Activated B cell treated with CpG ODN at 0.5 μM for 24 hours (primary cell): ENCODE measurements at regions not wholly inside any gene's neighbourhood (a gene's known extent, or its start where the extent isn't known, plus 50 kb on each side); places are given as distances from the start of the nearest gene placed in this dataset.

Experiments
- ATAC-seq: fragments of 200-7000 bp; cut with Tn5 transposase; one replicate; pipeline ENCODE4 v1.10.0; 2021; ENCODE audit warnings: low read depth, mild to moderate bottlenecking, moderate library complexity
- CTCF ChIA-PET: fragments of 350-600 bp; sonication (Branson Sonifier 250); formaldehyde crosslinking; loops from one replicate; lab custom pipeline; 2021; ENCODE audit warnings: antibody characterized with exemption; lab: Charles Lee
- POLR2A ChIA-PET: fragments of 350-600 bp; sonication (Branson Sonifier 250); formaldehyde crosslinking; loops from one replicate; lab custom pipeline; 2021; ENCODE audit warnings: antibody characterized with exemption; lab: Charles Lee
- DNase-seq: peaks from one replicate; pipeline ENCODE4 v3.0.0; 2022
- H3K27ac Mint-ChIP-seq: one replicate; pipeline ENCODE4 v1.8.0; 2020; ENCODE audit warnings: mixed read lengths
- H3K27me3 Mint-ChIP-seq: one replicate; pipeline ENCODE4 v1.8.0; 2021; ENCODE audit warnings: mixed read lengths
- H3K36me3 Mint-ChIP-seq: one replicate; pipeline ENCODE4 v1.8.0; 2021; ENCODE audit warnings: low read depth, mixed read lengths
- H3K4me1 Mint-ChIP-seq: one replicate; pipeline ENCODE4 v1.8.0; 2021; ENCODE audit warnings: mixed read lengths
- H3K4me3 Mint-ChIP-seq: one replicate; pipeline ENCODE4 v1.8.0; 2020; ENCODE audit warnings: mild to moderate bottlenecking, mixed read lengths
- H3K9me3 Mint-ChIP-seq: one replicate; pipeline ENCODE4 v1.8.0; 2020; ENCODE audit warnings: mixed read lengths
- intact Hi-C: fragments of 100-400 bp; cut with micrococcal nuclease; formaldehyde crosslinking; loops from one replicate; pipeline ENCODE4 v1.15.1; 2024
- TF ChIP-seq, protein P1 (sequence below): fragments of 200-600 bp; IDR thresholded peaks from one replicate; pipeline ENCODE4 v1.8.0; 2022; ENCODE audit warnings: antibody characterized with exemption, mild to moderate bottlenecking

GRCh38 chr12:13707829-13708228, 273.6 kb downstream of the GRIN2B start:
- no peaks in the 10 kb centered on the region for H3K4me1 Mint-ChIP-seq
- peaks cover 18% of the 10 kb centered on the region for H3K27me3 Mint-ChIP-seq
- ChIA-PET POLR2A (no interaction called here), CTCF (no interaction called here)
- no peaks in the 10 kb centered on the region for H3K9me3 Mint-ChIP-seq
- DNase-seq (no peak), ATAC-seq (no peak)
- TF ChIP-seq, protein P1, sequence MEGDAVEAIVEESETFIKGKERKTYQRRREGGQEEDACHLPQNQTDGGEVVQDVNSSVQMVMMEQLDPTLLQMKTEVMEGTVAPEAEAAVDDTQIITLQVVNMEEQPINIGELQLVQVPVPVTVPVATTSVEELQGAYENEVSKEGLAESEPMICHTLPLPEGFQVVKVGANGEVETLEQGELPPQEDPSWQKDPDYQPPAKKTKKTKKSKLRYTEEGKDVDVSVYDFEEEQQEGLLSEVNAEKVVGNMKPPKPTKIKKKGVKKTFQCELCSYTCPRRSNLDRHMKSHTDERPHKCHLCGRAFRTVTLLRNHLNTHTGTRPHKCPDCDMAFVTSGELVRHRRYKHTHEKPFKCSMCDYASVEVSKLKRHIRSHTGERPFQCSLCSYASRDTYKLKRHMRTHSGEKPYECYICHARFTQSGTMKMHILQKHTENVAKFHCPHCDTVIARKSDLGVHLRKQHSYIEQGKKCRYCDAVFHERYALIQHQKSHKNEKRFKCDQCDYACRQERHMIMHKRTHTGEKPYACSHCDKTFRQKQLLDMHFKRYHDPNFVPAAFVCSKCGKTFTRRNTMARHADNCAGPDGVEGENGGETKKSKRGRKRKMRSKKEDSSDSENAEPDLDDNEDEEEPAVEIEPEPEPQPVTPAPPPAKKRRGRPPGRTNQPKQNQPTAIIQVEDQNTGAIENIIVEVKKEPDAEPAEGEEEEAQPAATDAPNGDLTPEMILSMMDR, result no peak
- H3K27ac Mint-ChIP-seq, result no peak overlapping the region
- no peaks in the 10 kb centered on the region for H3K36me3 Mint-ChIP-seq
- intact Hi-C loops, result no loop called here
- no peak overlapping the region for H3K4me3 Mint-ChIP-seq

DNA sequence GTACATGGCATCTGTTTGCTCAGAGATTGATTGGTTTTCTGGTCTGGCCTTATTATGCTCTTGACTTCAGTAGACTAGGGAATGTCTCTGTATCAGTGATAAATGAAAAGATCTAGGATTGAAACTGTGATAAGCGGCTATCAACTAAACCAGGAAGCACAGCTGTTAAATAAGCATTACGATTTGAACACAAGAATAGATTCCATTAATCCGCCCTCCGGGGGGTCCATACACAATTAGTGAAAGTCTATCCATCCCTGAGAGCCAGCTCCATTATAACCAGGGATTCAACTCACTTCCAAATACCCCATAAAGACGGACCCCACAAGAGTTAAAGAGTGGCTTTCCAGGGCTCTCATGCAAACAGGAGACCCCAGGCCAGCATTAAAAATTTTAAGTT, 279.0 kb downstream of the GRIN2B start:
- Mint-ChIP-seq H3K36me3 (no peaks in the 10 kb centered on the region), H3K4me1 (no peaks in the 10 kb centered on the region), H3K9me3 (no peaks in the 10 kb centered on the region), H3K4me3 (no peak overlapping the region), H3K27me3 (peaks cover 26% of the 10 kb centered on the region), H3K27ac (no peak overlapping the region)
- intact Hi-C loops, result no loop called here
- DNase-seq (no peak), ATAC-seq (no peak)
- ChIA-PET POLR2A (no interaction called here), CTCF (no interaction called here)
- TF ChIP-seq, protein P1, result no peak

- ATAC-seq, result no peak
- intact Hi-C loops, result no loop called here
- Mint-ChIP-seq H3K36me3 (no peaks in the 10 kb centered on the region), H3K4me3 (no peak overlapping the region), H3K4me1 (no peaks in the 10 kb centered on the region), H3K27me3 (peaks cover 23% of the 10 kb centered on the region), H3K9me3 (no peaks in the 10 kb centered on the region), H3K27ac (no peak overlapping the region)
- TF ChIP-seq, protein P1, result no peak
- no peak for DNase-seq
- CTCF ChIA-PET, result no interaction called here
- POLR2A ChIA-PET, result no interaction called here
These were observed 279.9 kb downstream of the GRIN2B start for GRCh38 chr12:13701502-13701901.

DNA sequence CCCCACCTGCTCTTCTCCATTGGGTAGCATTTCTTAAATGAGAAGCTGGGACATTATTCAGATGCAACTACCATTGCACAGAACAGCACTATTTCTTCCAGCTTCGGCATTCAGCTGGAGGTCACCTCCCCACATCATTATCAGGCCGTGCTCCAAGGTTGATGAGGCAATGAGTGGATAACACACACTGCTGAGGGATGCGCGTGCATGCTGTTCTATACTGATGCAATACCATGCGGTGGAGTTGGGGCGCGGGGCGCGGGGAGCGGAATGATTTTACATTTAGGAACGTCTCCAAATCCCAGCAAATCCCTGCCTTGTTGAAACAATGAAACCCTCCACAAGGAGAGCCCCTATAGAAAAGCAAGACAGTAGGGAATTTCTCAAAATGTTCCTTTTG, 283.4 kb downstream of the GRIN2B start:
- Mint-ChIP-seq H3K36me3 (no peaks in the 10 kb centered on the region), H3K4me1 (no peaks in the 10 kb centered on the region), H3K27ac (no peak overlapping the region), H3K27me3 (peaks cover 9% of the 10 kb centered on the region), H3K4me3 (no peak overlapping the region), H3K9me3 (peaks cover 2% of the 10 kb centered on the region)
- TF ChIP-seq, protein P1, result no peak
- DNase-seq (no peak), ATAC-seq (no peak)
- ChIA-PET POLR2A (no interaction called here), CTCF (no interaction called here)
- intact Hi-C loops, result no loop called here

DNA sequence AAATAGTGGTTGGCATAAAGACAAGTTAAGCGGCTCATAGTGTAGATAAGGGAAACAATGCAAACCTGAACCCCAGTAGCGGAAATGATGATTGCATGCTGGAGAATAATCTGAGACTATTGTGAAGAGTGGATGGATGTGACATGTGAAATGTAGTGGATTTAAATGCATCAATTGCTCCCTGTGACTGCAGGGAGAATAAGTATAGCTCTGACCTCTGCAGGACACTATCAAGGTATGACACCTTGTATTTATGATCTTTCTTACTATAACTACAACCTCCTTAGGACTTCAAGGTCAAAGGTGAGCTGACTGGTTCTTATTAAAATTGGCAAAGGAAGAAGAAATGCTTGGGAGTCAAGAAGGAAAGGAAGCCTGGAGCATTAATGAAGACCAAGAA, 285.6 kb downstream of the GRIN2B start:
- no peak for ATAC-seq
- Mint-ChIP-seq H3K4me3 (no peak overlapping the region), H3K27ac (no peak overlapping the region), H3K27me3 (peaks cover 9% of the 10 kb centered on the region), H3K36me3 (no peaks in the 10 kb centered on the region), H3K4me1 (no peaks in the 10 kb centered on the region), H3K9me3 (peaks cover 2% of the 10 kb centered on the region)
- POLR2A ChIA-PET, result no interaction called here
- TF ChIP-seq, protein P1, result no peak
- DNase-seq, result no peak
- CTCF ChIA-PET, result no interaction called here
- intact Hi-C loops, result no loop called here
